Tibial artery (tissue), 4 donors: ENCODE measurements at regions not wholly inside any gene's neighbourhood (a gene's known extent, or its start where the extent isn't known, plus 50 kb on each side); places are given as distances from the start of the nearest gene placed in this dataset.

Source experiments
- DNase-seq, 2 donors: peaks; one replicate each; pipeline ENCODE4 v3.0.0-alpha.2; 2019
- H3K27ac ChIP-seq, 2 donors: fragments of 200-600 bp; sonication (generic) in 1 of 2; 1 replicate in 1 of 2; 2 replicates in 1 of 2; pipeline ENCODE4 v1.5.1; 2018 to 2019; ENCODE audit warnings: mild to moderate bottlenecking in 1 of 2
- H3K27me3 ChIP-seq, 2 donors: fragments of 200-600 bp; sonication (generic) in 1 of 2; one replicate each; pipeline versions ENCODE4 v1.5.1 to v1.6.0; 2016 to 2019
- H3K36me3 ChIP-seq, 3 donors: fragments of 200-600 bp; sonication (generic) in 2 of 3; one replicate each; pipeline ENCODE4 v1.5.1; 2016 to 2019; ENCODE audit warnings: mild to moderate bottlenecking in 2 of 3
- H3K4me1 ChIP-seq, 4 donors: fragments of 200-600 bp; sonication (generic) in 2 of 4; 1 replicate in 3 of 4; 2 replicates in 1 of 4; pipeline ENCODE4 v1.5.1; 2016 to 2019
- H3K4me3 ChIP-seq, 2 donors: fragments of 200-600 bp; sonication (generic) in 1 of 2; 1 replicate in 1 of 2; 2 replicates in 1 of 2; pipeline ENCODE4 v1.5.1; 2018 to 2019; ENCODE audit warnings: mild to moderate bottlenecking in 2 of 2
- H3K9me3 ChIP-seq, 3 donors: fragments of 200-600 bp; sonication (generic) in 1 of 3; one replicate each; pipeline ENCODE4 v1.5.1; 2016 to 2019
- intact Hi-C: fragments of 100-400 bp; cut with DNase I; formaldehyde crosslinking; loops from one replicate; pipeline ENCODE4 v1.15.0; 2023; ENCODE audit warnings: low total_unique reads
- TF ChIP-seq, protein P1 (sequence below), 2 experiments: fragments of 200-600 bp in 1 of 2; fragments of 450-650 bp in 1 of 2; IDR thresholded peaks; one replicate each; pipeline ENCODE4 v1.5.1; 2017 to 2019; ENCODE audit warnings: antibody characterized with exemption in 2 of 2, mild to moderate bottlenecking in 1 of 2, moderate library complexity in 1 of 2

DNA sequence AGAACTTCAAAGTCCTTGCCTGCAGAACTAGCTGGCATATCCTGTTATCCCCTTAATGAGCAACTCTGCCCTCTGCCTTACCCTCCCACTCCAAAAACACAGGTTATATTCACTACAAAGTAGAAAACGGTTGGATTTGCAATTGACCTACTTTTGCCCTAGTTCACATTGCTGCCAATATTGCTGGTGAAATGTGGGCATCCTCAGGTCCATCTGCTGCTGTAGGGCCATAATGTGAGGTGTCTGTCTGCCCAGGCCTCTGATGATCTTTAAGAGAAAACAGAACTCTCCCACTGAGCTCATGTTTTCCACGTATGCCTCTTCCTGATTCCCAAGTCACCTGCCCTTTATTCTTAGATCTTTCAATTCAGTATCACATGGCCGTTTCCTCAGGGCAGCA lies 294.0 kb upstream of the CDH20 start:
- intact Hi-C loops, result no loop called here
- Histone ChIP-seq H3K27me3 (no peaks in the 10 kb centered on the region), H3K4me1 (no peaks in the 10 kb centered on the region), H3K4me3 (no peak overlapping the region), H3K36me3 (no peaks in the 10 kb centered on the region), H3K9me3 (no peaks in the 10 kb centered on the region), H3K27ac (no peak overlapping the region)
- TF ChIP-seq, protein P1, sequence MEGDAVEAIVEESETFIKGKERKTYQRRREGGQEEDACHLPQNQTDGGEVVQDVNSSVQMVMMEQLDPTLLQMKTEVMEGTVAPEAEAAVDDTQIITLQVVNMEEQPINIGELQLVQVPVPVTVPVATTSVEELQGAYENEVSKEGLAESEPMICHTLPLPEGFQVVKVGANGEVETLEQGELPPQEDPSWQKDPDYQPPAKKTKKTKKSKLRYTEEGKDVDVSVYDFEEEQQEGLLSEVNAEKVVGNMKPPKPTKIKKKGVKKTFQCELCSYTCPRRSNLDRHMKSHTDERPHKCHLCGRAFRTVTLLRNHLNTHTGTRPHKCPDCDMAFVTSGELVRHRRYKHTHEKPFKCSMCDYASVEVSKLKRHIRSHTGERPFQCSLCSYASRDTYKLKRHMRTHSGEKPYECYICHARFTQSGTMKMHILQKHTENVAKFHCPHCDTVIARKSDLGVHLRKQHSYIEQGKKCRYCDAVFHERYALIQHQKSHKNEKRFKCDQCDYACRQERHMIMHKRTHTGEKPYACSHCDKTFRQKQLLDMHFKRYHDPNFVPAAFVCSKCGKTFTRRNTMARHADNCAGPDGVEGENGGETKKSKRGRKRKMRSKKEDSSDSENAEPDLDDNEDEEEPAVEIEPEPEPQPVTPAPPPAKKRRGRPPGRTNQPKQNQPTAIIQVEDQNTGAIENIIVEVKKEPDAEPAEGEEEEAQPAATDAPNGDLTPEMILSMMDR (IDR thresholded peaks at IDR 0.05), result no peak
- no peak for DNase-seq

DNA sequence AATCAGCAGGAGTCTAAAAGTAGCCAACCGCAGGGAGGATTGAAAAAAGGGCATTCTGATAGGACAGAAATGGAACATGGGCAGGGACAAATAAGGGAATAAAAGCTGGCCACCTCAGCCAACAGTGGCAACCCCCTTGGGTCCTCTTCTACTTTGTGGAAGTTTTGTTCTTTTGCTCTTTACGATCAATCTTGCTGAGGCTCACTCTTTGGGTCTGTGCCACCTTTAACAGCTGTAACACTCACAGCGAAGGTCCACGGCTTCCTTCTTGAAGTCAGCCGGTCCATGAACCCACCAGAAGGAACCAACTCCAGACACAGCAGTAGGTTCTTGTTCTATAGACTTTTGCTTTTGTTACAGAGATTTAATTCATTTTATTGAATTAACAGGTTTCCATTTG lies 285.4 kb upstream of the CDH20 start:
- Histone ChIP-seq H3K9me3 (no peaks in the 10 kb centered on the region), H3K4me1 (peaks cover 0 to 16% (median 0%) of the 10 kb centered on the region in 4 donors), H3K27ac (peak overlapping the region; percentile 11 to 38), H3K36me3 (no peaks in the 10 kb centered on the region), H3K27me3 (no peaks in the 10 kb centered on the region), H3K4me3 (no peak overlapping the region)
- TF ChIP-seq, protein P1 (IDR thresholded peaks at IDR 0.05), result no peak
- intact Hi-C loops, result no loop called here
- DNase-seq, result peak in 1 of 2 donors; percentile 20

DNA sequence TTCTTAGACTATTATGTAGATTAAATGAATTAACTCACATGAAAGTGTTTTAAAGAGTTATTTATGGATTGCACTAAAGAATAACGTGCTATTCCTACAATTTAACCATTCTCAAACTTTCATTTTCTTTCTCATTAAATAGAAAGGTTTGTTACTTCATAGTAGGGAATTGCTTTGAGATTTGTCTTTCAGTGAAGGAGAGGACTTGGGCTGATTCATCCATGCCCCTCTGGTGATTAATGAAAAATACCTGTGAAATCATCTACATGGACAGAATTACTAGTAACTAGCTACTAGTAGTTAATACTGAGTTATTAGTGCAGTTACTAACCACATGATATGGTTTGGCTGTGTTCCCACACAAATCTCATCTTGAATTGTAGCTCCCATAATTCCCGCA lies 275.8 kb upstream of the CDH20 start:
- intact Hi-C loops, result no loop called here
- TF ChIP-seq, protein P1 (IDR thresholded peaks at IDR 0.05), result no peak
- Histone ChIP-seq H3K4me3 (no peak overlapping the region), H3K9me3 (no peaks in the 10 kb centered on the region), H3K27me3 (no peaks in the 10 kb centered on the region), H3K4me1 (no peaks in the 10 kb centered on the region), H3K27ac (no peak overlapping the region), H3K36me3 (no peaks in the 10 kb centered on the region)
- DNase-seq, result no peak

DNA sequence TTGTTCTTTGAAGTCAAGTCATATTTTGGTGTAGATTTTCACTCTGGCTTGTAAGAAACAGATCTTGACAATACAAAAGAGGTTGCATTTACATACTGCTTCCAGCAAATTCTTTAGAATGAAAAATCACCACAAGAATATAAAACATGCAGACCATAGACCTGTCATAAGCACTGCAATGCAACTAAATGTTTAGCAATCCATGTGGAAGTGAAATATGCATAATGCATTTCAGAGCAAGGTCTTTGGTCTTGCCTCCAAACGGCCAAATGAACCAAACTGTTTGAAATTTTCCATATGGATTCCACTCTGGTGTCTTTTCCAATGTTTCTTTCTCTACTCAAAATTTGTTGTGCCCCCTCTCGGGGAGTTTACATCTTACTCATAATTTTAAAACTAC lies 271.0 kb upstream of the CDH20 start:
- intact Hi-C loops, result no loop called here
- H3K27ac ChIP-seq, result no peak overlapping the region
- TF ChIP-seq, protein P1 (IDR thresholded peaks at IDR 0.05), result no peak

DNA sequence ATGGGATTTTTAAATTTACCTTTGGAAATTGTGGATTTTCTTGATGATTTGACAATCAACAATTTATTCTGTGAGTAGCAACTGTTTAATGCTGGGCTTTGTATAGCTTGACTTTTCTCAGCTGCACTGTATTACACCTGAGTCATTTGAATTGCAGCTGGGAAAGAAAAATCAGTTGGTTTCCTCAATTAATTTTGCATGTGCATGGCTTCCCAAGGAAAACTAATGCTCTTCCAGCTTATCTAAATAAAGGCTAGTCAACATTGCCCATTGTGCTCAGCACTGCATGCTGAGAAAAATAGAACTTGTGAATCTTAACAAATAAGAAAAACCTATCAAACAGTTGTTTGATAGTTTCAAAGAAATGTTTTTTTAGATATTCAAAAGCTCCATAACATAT lies 268.3 kb upstream of the CDH20 start:
- Histone ChIP-seq H3K9me3 (no peaks in the 10 kb centered on the region), H3K27ac (no peak overlapping the region), H3K27me3 (no peaks in the 10 kb centered on the region), H3K4me3 (no peak overlapping the region), H3K36me3 (no peaks in the 10 kb centered on the region), H3K4me1 (no peaks in the 10 kb centered on the region)
- intact Hi-C loops, result no loop called here
- TF ChIP-seq, protein P1 (IDR thresholded peaks at IDR 0.05), result no peak
- no peak for DNase-seq

More for the DNA sequence above, 271.0 kb upstream of the CDH20 start:
- no peaks in the 10 kb centered on the region for H3K27me3 ChIP-seq
- H3K4me1 ChIP-seq, result no peaks in the 10 kb centered on the region
- no peaks in the 10 kb centered on the region for H3K36me3 ChIP-seq
- H3K9me3 ChIP-seq, result no peaks in the 10 kb centered on the region
- DNase-seq, result no peak
- no peak overlapping the region for H3K4me3 ChIP-seq

DNA sequence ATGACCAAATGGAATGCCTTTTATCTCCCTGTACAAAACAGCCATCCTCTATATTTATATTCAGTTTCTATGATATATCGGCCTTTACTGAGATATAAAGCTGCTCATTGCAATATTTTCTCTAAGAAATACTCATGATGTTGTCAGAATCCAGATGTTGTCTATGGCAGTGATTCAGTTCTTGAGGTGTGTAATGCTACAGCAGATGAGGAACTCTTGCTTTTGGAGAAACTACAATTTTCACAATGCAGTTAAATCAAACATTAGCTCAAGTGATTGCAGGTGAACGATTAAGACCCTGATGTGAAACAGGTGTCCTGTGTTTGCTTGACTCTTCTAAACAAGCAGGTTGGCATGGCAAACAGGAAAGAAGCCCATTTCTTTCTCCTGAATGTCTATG lies 256.2 kb upstream of the CDH20 start:
- Histone ChIP-seq H3K27me3 (no peaks in the 10 kb centered on the region), H3K4me1 (no peaks in the 10 kb centered on the region), H3K36me3 (no peaks in the 10 kb centered on the region), H3K27ac (no peak overlapping the region), H3K4me3 (no peak overlapping the region), H3K9me3 (no peaks in the 10 kb centered on the region)
- no peak for DNase-seq
- intact Hi-C loops, result no loop called here
- TF ChIP-seq, protein P1 (IDR thresholded peaks at IDR 0.05), result no peak
